Pancreas (tissue), 10 donors: ENCODE measurements at regions not wholly inside any gene's neighbourhood (a gene's known extent, or its start where the extent isn't known, plus 50 kb on each side); places are given as distances from the start of the nearest gene placed in this dataset.
A peak's percentile ranks its signal among the peaks of the same experiment; 100 is the strongest.
"Not testable (repeated sequence)": the region's sequence is repeated elsewhere in the genome, so short reads cannot be mapped to it uniquely, and the experiment has no call there.

Source experiments
- ATAC-seq, 4 donors: fragments of 200-7000 bp; cut with Tn5 transposase; one replicate each; pipeline versions ENCODE4 v1.8.0 to v1.9.1; 2020; ENCODE audit warnings: mild to moderate bottlenecking in 4 of 4, moderate library complexity in 4 of 4
- DNase-seq, 6 donors: peaks; one replicate each; pipeline ENCODE4 v3.0.0-alpha.2; 2020
- FAIRE-seq: peaks from 2 replicates; lab custom pipeline; 2012; peaks lifted over from hg19 to GRCh38; lab: Jason Lieb, UNC
- H3K27ac ChIP-seq, 4 donors: fragments of 200-600 bp; sonication (generic); 1 replicate in 3 of 4; 2 replicates in 1 of 4; pipeline versions ENCODE4 v1.5.0 to v1.8.0; 2020
- H3K27me3 ChIP-seq, 4 donors: fragments of 200-600 bp; one replicate each; pipeline ENCODE4 v1.8.0; 2021
- H3K36me3 ChIP-seq, 3 donors: fragments of 200-600 bp; sonication (generic) in 1 of 3; one replicate each; pipeline versions ENCODE4 v1.5.0 to v1.8.0; 2020 to 2021
- H3K4me1 ChIP-seq, 3 donors: fragments of 200-600 bp; one replicate each; pipeline ENCODE4 v1.8.0; 2021
- H3K4me3 ChIP-seq, 4 donors: fragments of 200-600 bp; sonication (generic) in 2 of 4; one replicate each; pipeline versions ENCODE4 v1.5.0 to v1.8.0; 2020 to 2021
- H3K9me3 ChIP-seq, 4 donors: fragments of 200-600 bp; one replicate each; pipeline ENCODE4 v1.8.0; 2021
- CTCF ChIP-seq, 4 donors: fragments of 200-600 bp; sonication (generic) in 3 of 4; IDR thresholded peaks; one replicate each; pipeline versions ENCODE4 v1.5.0 to v1.8.0; 2021; ENCODE audit warnings: antibody characterized with exemption in 4 of 4
- WGBS, 2 donors: extraction: QIAGEN DNeasy Blood & Tissue Kit; methylation state at CpG; one replicate each; pipeline ENCODE4 v1.1.7; 2013; 5-methylcytosine and 5-hydroxymethylcytosine counted together
- intact Hi-C, 3 donors: fragments of 100-400 bp; cut with DNase I; formaldehyde crosslinking; loops; one replicate each; pipeline versions ENCODE4 v1.11.1 to v1.14.2; 2022
- donor health status: healthy with polysubstance abuse.
- donor health status: DM: no; HTN: no; CAD: no; lungs with moderate emphysema.
- donor health status: DM: no; HTN: no; CAD: no.
- donor health status: control.
- donor health status: control.
- donor health status: Bipolar disorder and iron deficiency.
- donor health status: DM: yes; HTN: yes; CAD: no.
- donor health status: DM: no; HTN: no; CAD: no.
- donor health status: DM: no; HTN: no; CAD: no.
- donor health status: DM: yes; HTN: yes; CAD: no.

GRCh38 chr12:34606749-34607519 is 584.6 kb downstream of the ALG10 start:
- WGBS, 2 donors: 48% methylated on average over 24 of the region's 24 CpGs
- Histone ChIP-seq H3K4me1 (no peaks in the 10 kb centered on the region), H3K4me3 (no peak overlapping the region), H3K27me3 (no peaks in the 10 kb centered on the region), H3K9me3 (no peaks in the 10 kb centered on the region), H3K27ac (no peak overlapping the region), H3K36me3 (no peaks in the 10 kb centered on the region)
- FAIRE-seq (no peak), DNase-seq (peak in 3 of 6 donors; percentile 5 to 39 (median 38)), ATAC-seq (no peak)
- intact Hi-C loops: no loop called here
- TF ChIP-seq CTCF (IDR thresholded peaks at IDR 0.05): no peak

- no peaks in the 10 kb centered on the region for H3K36me3 ChIP-seq
- H3K4me3 ChIP-seq: no peak overlapping the region
- no peak for TF ChIP-seq CTCF (IDR thresholded peaks at IDR 0.05)
- H3K4me1 ChIP-seq: no peaks in the 10 kb centered on the region
- WGBS, 2 donors: 51% methylated on average over 14 of the region's 14 CpGs
- ATAC-seq (no peak), FAIRE-seq (no peak), DNase-seq (peak in 2 of 6 donors; percentile 14 to 40)
- no peak overlapping the region for H3K27ac ChIP-seq
- intact Hi-C loops: no loop called here
- H3K27me3 ChIP-seq: no peaks in the 10 kb centered on the region
- no peaks in the 10 kb centered on the region for H3K9me3 ChIP-seq
Observed at GRCh38 chr12:34607520-34608195, 585.4 kb downstream of the ALG10 start.

- intact Hi-C loops, H3K27ac ChIP-seq, ATAC-seq, DNase-seq, FAIRE-seq, H3K4me3 ChIP-seq, H3K27me3 ChIP-seq, H3K4me1 ChIP-seq, H3K9me3 ChIP-seq, H3K36me3 ChIP-seq: not testable (repeated sequence)
- 50 to 59% methylated on average over 2 of the region's 2 CpGs for WGBS, 2 donors
Observed at GRCh38 chr12:34613988-34614387, 591.7 kb downstream of the ALG10 start.

- H3K27ac ChIP-seq: no peak overlapping the region
- H3K27me3 ChIP-seq: no peaks in the 10 kb centered on the region
- H3K36me3 ChIP-seq: no peaks in the 10 kb centered on the region
- DNase-seq (no peak), ATAC-seq (no peak), FAIRE-seq (no peak)
- H3K9me3 ChIP-seq: no peaks in the 10 kb centered on the region
- H3K4me3 ChIP-seq: no peak overlapping the region
- 17 to 28% methylated on average over 7 of the region's 7 CpGs for whole genome bisulfite sequencing, 2 donors
- H3K4me1 ChIP-seq: no peaks in the 10 kb centered on the region
- TF ChIP-seq CTCF (IDR thresholded peaks at IDR 0.05): peak in 1 of 4 donors; percentile 6
- intact Hi-C loops: no loop called here
Observed at GRCh38 chr12:34625116-34625515, 602.8 kb downstream of the ALG10 start.

GRCh38 chr12:34626363-34627157 is 604.3 kb downstream of the ALG10 start:
- no peak for TF ChIP-seq CTCF (IDR thresholded peaks at IDR 0.05)
- Histone ChIP-seq H3K27me3 (no peaks in the 10 kb centered on the region), H3K4me3 (no peak overlapping the region), H3K36me3 (no peaks in the 10 kb centered on the region), H3K4me1 (no peaks in the 10 kb centered on the region), H3K9me3 (no peaks in the 10 kb centered on the region), H3K27ac (no peak overlapping the region)
- DNase-seq: no peak
- intact Hi-C loops: no loop called here
- WGBS, 2 donors: 37 to 42% methylated on average over 5 of the region's 5 CpGs
- ATAC-seq: no peak
- FAIRE-seq: no peak
